SK-N-SH treated with all-trans-retinoic acid at 6 μM for 48 hours (cell line): ENCODE measurements at regions not wholly inside any gene's neighbourhood (a gene's known extent, or its start where the extent isn't known, plus 50 kb on each side); places are given as distances from the start of the nearest gene placed in this dataset.

ENCODE experiments used
- CREB5 ChIP-seq: fragments of 250-450 bp; sonication (Bioruptor Pico); IDR thresholded peaks from 2 replicates; pipeline ENCODE4 v1.5.1; 2020; ENCODE audit warnings: low read depth, mild to moderate bottlenecking, moderate library complexity
- ESRRG ChIP-seq: fragments of 250-450 bp; sonication (Bioruptor Pico); IDR thresholded peaks from 2 replicates; pipeline ENCODE4 v1.6.1; 2021; ENCODE audit warnings: mild to moderate bottlenecking
- GLIS3 ChIP-seq: fragments of 250-450 bp; sonication (Bioruptor Pico); IDR thresholded peaks from 2 replicates; pipeline ENCODE4 v1.5.0; 2020; ENCODE audit warnings: mild to moderate bottlenecking, moderate library complexity
- ISL1 ChIP-seq: fragments of 250-450 bp; sonication (Bioruptor Pico); IDR thresholded peaks from 2 replicates; pipeline ENCODE4 v2.1.2; 2022; ENCODE audit warnings: mild to moderate bottlenecking, moderate library complexity
- PATZ1 ChIP-seq: fragments of 250-450 bp; sonication (Bioruptor Pico); IDR thresholded peaks from 2 replicates; pipeline ENCODE4 v1.8.0; 2020; ENCODE audit warnings: mild to moderate bottlenecking, moderate library complexity, borderline replicate concordance
- RARB ChIP-seq: fragments of 250-450 bp; sonication (Bioruptor Pico); IDR thresholded peaks from 2 replicates; pipeline ENCODE4 v1.8.0; 2021; ENCODE audit warnings: mild to moderate bottlenecking, moderate library complexity
- SNAI2 ChIP-seq: fragments of 250-450 bp; sonication (Bioruptor Pico); IDR thresholded peaks from 2 replicates; pipeline ENCODE4 v1.5.0; 2020; ENCODE audit warnings: mild to moderate bottlenecking, moderate library complexity
- TOX ChIP-seq: fragments of 250-450 bp; sonication (Bioruptor Pico); IDR thresholded peaks from 2 replicates; pipeline ENCODE4 v1.8.0; 2021; ENCODE audit warnings: mild to moderate bottlenecking, moderate library complexity, borderline replicate concordance
- ZFP3 ChIP-seq: fragments of 250-450 bp; sonication (Bioruptor Pico); IDR thresholded peaks from 2 replicates; pipeline ENCODE4 v1.5.0; 2020; ENCODE audit warnings: mild to moderate bottlenecking, moderate library complexity
- ZFP30 ChIP-seq: fragments of 450-650 bp; formaldehyde crosslinking; IDR thresholded peaks from 2 replicates; pipeline ENCODE4 v1.5.0; 2022; ENCODE audit warnings: mild to moderate bottlenecking, moderate library complexity
- ZNF565 ChIP-seq: fragments of 450-650 bp; formaldehyde crosslinking; conservative IDR thresholded peaks from 2 replicates; pipeline ENCODE4 v1.5.0; 2020; ENCODE audit warnings: low read depth, mild to moderate bottlenecking, moderate library complexity
- ZNF70 ChIP-seq: fragments of 450-650 bp; formaldehyde crosslinking; IDR thresholded peaks from 2 replicates; pipeline ENCODE4 v1.5.0; 2020; ENCODE audit warnings: mild to moderate bottlenecking, moderate library complexity
- ZNF8 ChIP-seq: fragments of 450-650 bp; formaldehyde crosslinking; IDR thresholded peaks from 2 replicates; pipeline ENCODE4 v1.5.0; 2020; ENCODE audit warnings: mild to moderate bottlenecking, moderate library complexity

GRCh38 chr2:126272401-126272800 is 383.6 kb upstream of the GYPC start:
- TF ChIP-seq ZFP3 (CRISPR knock-in tag) (no peak), ZFP30 (no peak), TOX (CRISPR knock-in tag) (no peak), ZNF70 (CRISPR knock-in tag) (no peak), CREB5 (CRISPR knock-in tag) (no peak), PATZ1 (no peak), ZNF565 (CRISPR knock-in tag) (no peak), ZNF8 (CRISPR knock-in tag) (no peak), GLIS3 (CRISPR knock-in tag) (no peak), RARB (CRISPR knock-in tag) (no peak), ISL1 (CRISPR knock-in tag) (no peak), SNAI2 (no peak), ESRRG (CRISPR knock-in tag) (no peak)
